ENCODE measurements at regions not wholly inside any gene's neighbourhood (a gene's known extent, or its start where the extent isn't known, plus 50 kb on each side); places are given as distances from the start of the nearest gene placed in this dataset.
A peak's percentile ranks its signal among the peaks of the same experiment; 100 is the strongest.

- TF ChIP-seq CTCF (conservative IDR thresholded peaks at IDR 0.05 in 1 of 2, IDR thresholded peaks at IDR 0.05 in 1 of 2; ENCODE audit: low read depth in 1 of 2, low read length in 2 of 2) = no peak
- no peak for TF ChIP-seq EZH2 (IDR thresholded peaks at IDR 0.05; ENCODE audit: low read length, missing control alignments)
- Histone ChIP-seq H3K4me2 (ENCODE audit: extremely low read depth, insufficient read depth, low read length) (no peak overlapping the region), H2AFZ (ENCODE audit: low read length) (peak overlapping the region; percentile 2), H4K20me1 (ENCODE audit: control insufficient read depth, extremely low read depth, insufficient read depth, low read length) (no peaks in the 10 kb centered on the region), H3K9me3 (ENCODE audit: control insufficient read depth, insufficient read depth, low read depth, low read length) (no peaks in the 10 kb centered on the region), H3K4me1 (ENCODE audit: control insufficient read depth, extremely low read depth, insufficient read depth, low read length) (no peaks in the 10 kb centered on the region), H3K9ac (ENCODE audit: insufficient read depth, low read length) (no peak overlapping the region), H3K4me3 (replicated peaks in 1 of 4; ENCODE audit: control extremely low read depth in 1 of 4, insufficient read depth in 1 of 4, low read depth in 3 of 4, low read length in 4 of 4) (no peak overlapping the region), H3K27ac (ENCODE audit: insufficient read depth, low read length) (no peak overlapping the region), H3K27me3 (ENCODE audit: control insufficient read depth, insufficient read depth, low read length) (no peaks in the 10 kb centered on the region), H3K79me2 (ENCODE audit: control insufficient read depth, insufficient read depth, low read length) (no peaks in the 10 kb centered on the region), H3K36me3 (ENCODE audit: control insufficient read depth, insufficient read depth, low read length) (no peaks in the 10 kb centered on the region)
- DNase-seq (ENCODE audit: low read depth in 2 of 2) = no peak
These were observed 350.4 kb downstream of the TGFB2 start for GRCh38 chr1:218695525-218695924.

- Histone ChIP-seq H3K4me2 (ENCODE audit: extremely low read depth, insufficient read depth, low read length) (no peak overlapping the region), H3K36me3 (ENCODE audit: control insufficient read depth, insufficient read depth, low read length) (no peaks in the 10 kb centered on the region), H3K27ac (ENCODE audit: insufficient read depth, low read length) (no peak overlapping the region), H2AFZ (ENCODE audit: low read length) (no peak overlapping the region), H3K4me1 (ENCODE audit: control insufficient read depth, extremely low read depth, insufficient read depth, low read length) (no peaks in the 10 kb centered on the region), H4K20me1 (ENCODE audit: control insufficient read depth, extremely low read depth, insufficient read depth, low read length) (no peaks in the 10 kb centered on the region), H3K4me3 (replicated peaks in 1 of 4; ENCODE audit: control extremely low read depth in 1 of 4, insufficient read depth in 1 of 4, low read depth in 3 of 4, low read length in 4 of 4) (no peak overlapping the region), H3K79me2 (ENCODE audit: control insufficient read depth, insufficient read depth, low read length) (no peaks in the 10 kb centered on the region), H3K27me3 (ENCODE audit: control insufficient read depth, insufficient read depth, low read length) (no peaks in the 10 kb centered on the region), H3K9me3 (ENCODE audit: control insufficient read depth, insufficient read depth, low read depth, low read length) (no peaks in the 10 kb centered on the region), H3K9ac (ENCODE audit: insufficient read depth, low read length) (no peak overlapping the region)
- peak in 1 of 2 donors; percentile 45 for DNase-seq (ENCODE audit: low read depth in 2 of 2)
- no peak for TF ChIP-seq CTCF (conservative IDR thresholded peaks at IDR 0.05 in 1 of 2, IDR thresholded peaks at IDR 0.05 in 1 of 2; ENCODE audit: low read depth in 1 of 2, low read length in 2 of 2)
- no peak for TF ChIP-seq EZH2 (IDR thresholded peaks at IDR 0.05; ENCODE audit: low read length, missing control alignments)
These were observed 353.0 kb downstream of the TGFB2 start for GRCh38 chr1:218698141-218698540.

- H2AFZ ChIP-seq (ENCODE audit: low read length) = no peak overlapping the region
- no peak overlapping the region for H3K4me3 ChIP-seq (replicated peaks in 1 of 4; ENCODE audit: control extremely low read depth in 1 of 4, insufficient read depth in 1 of 4, low read depth in 3 of 4, low read length in 4 of 4)
- H4K20me1 ChIP-seq (ENCODE audit: control insufficient read depth, extremely low read depth, insufficient read depth, low read length) = no peaks in the 10 kb centered on the region
- no peak overlapping the region for H3K4me2 ChIP-seq (ENCODE audit: extremely low read depth, insufficient read depth, low read length)
- no peaks in the 10 kb centered on the region for H3K9me3 ChIP-seq (ENCODE audit: control insufficient read depth, insufficient read depth, low read depth, low read length)
- H3K4me1 ChIP-seq (ENCODE audit: control insufficient read depth, extremely low read depth, insufficient read depth, low read length) = no peaks in the 10 kb centered on the region
- H3K36me3 ChIP-seq (ENCODE audit: control insufficient read depth, insufficient read depth, low read length) = no peaks in the 10 kb centered on the region
- TF ChIP-seq EZH2 (IDR thresholded peaks at IDR 0.05; ENCODE audit: low read length, missing control alignments) (no peak), CTCF (conservative IDR thresholded peaks at IDR 0.05 in 1 of 2, IDR thresholded peaks at IDR 0.05 in 1 of 2; ENCODE audit: low read depth in 1 of 2, low read length in 2 of 2) (no peak)
- H3K9ac ChIP-seq (ENCODE audit: insufficient read depth, low read length) = no peak overlapping the region
- no peaks in the 10 kb centered on the region for H3K79me2 ChIP-seq (ENCODE audit: control insufficient read depth, insufficient read depth, low read length)
- H3K27me3 ChIP-seq (ENCODE audit: control insufficient read depth, insufficient read depth, low read length) = no peaks in the 10 kb centered on the region
- peak in 1 of 2 donors; percentile 53 for DNase-seq (ENCODE audit: low read depth in 2 of 2)
- H3K27ac ChIP-seq (ENCODE audit: insufficient read depth, low read length) = no peak overlapping the region
These were observed 354.3 kb downstream of the TGFB2 start for GRCh38 chr1:218699421-218699820.
